ENCODE measurements at regions not wholly inside any gene's neighbourhood (a gene's known extent, or its start where the extent isn't known, plus 50 kb on each side); places are given as distances from the start of the nearest gene placed in this dataset.

GRCh38 chr13:75055296-75055695, 426.7 kb downstream of the TBC1D4 start:
- ChIA-PET POLR2A (no interaction called here), CTCF (no interaction called here)
- DNase-seq (ENCODE audit: extremely low spot score) = no peak
- TF ChIP-seq CTCF (IDR thresholded peaks at IDR 0.05; ENCODE audit: control extremely low read depth, extremely low read depth, low read depth, missing control alignments) = no peak

GRCh38 chr13:75052616-75053015, 429.4 kb downstream of the TBC1D4 start:
- ChIA-PET POLR2A (no interaction called here), CTCF (no interaction called here)
- no peak for DNase-seq (ENCODE audit: extremely low spot score)
- no peak for TF ChIP-seq CTCF (IDR thresholded peaks at IDR 0.05; ENCODE audit: control extremely low read depth, extremely low read depth, low read depth, missing control alignments)

- TF ChIP-seq CTCF (IDR thresholded peaks at IDR 0.05; ENCODE audit: control extremely low read depth, extremely low read depth, low read depth, missing control alignments) = no peak
- ChIA-PET POLR2A (no interaction called here), CTCF (interaction anchor here (0.8 to 1.2 kb wide), 2 partner anchors 10 to 54 kb away, joined by 3 to 6 read pairs; no protein-coding TSS in a partner anchor)
- DNase-seq (ENCODE audit: extremely low spot score) = no peak
These were observed 431.4 kb downstream of the TBC1D4 start for GRCh38 chr13:75050419-75051046.

- no peak for TF ChIP-seq CTCF (IDR thresholded peaks at IDR 0.05; ENCODE audit: control extremely low read depth, extremely low read depth, low read depth, missing control alignments)
- ChIA-PET CTCF (interaction anchor here (0.8 to 1.2 kb wide), 3 partner anchors 10 to 55 kb away, joined by 3 to 6 read pairs (median 3); no protein-coding TSS in a partner anchor), POLR2A (no interaction called here)
- no peak for DNase-seq (ENCODE audit: extremely low spot score)
These were observed 432.1 kb downstream of the TBC1D4 start for GRCh38 chr13:75049735-75050335.

- no peak for TF ChIP-seq CTCF (IDR thresholded peaks at IDR 0.05; ENCODE audit: control extremely low read depth, extremely low read depth, low read depth, missing control alignments)
- POLR2A ChIA-PET = no interaction called here
- no peak for DNase-seq (ENCODE audit: extremely low spot score)
- CTCF ChIA-PET = no interaction called here
These were observed 439.2 kb downstream of the TBC1D4 start for GRCh38 chr13:75042807-75043206.

- no peak for DNase-seq (ENCODE audit: extremely low spot score)
- ChIA-PET CTCF (interaction anchor here (0.7 to 1.1 kb wide), 2 partner anchors 12 to 20 kb away, joined by 3 read pairs; no protein-coding TSS in a partner anchor), POLR2A (no interaction called here)
- TF ChIP-seq CTCF (IDR thresholded peaks at IDR 0.05; ENCODE audit: control extremely low read depth, extremely low read depth, low read depth, missing control alignments) = no peak
These were observed 443.4 kb downstream of the TBC1D4 start for GRCh38 chr13:75038393-75039113.

All from GM10248 (cell line).